ENCODE measurements at regions not wholly inside any gene's neighbourhood (a gene's known extent, or its start where the extent isn't known, plus 50 kb on each side); places are given as distances from the start of the nearest gene placed in this dataset.

DNA sequence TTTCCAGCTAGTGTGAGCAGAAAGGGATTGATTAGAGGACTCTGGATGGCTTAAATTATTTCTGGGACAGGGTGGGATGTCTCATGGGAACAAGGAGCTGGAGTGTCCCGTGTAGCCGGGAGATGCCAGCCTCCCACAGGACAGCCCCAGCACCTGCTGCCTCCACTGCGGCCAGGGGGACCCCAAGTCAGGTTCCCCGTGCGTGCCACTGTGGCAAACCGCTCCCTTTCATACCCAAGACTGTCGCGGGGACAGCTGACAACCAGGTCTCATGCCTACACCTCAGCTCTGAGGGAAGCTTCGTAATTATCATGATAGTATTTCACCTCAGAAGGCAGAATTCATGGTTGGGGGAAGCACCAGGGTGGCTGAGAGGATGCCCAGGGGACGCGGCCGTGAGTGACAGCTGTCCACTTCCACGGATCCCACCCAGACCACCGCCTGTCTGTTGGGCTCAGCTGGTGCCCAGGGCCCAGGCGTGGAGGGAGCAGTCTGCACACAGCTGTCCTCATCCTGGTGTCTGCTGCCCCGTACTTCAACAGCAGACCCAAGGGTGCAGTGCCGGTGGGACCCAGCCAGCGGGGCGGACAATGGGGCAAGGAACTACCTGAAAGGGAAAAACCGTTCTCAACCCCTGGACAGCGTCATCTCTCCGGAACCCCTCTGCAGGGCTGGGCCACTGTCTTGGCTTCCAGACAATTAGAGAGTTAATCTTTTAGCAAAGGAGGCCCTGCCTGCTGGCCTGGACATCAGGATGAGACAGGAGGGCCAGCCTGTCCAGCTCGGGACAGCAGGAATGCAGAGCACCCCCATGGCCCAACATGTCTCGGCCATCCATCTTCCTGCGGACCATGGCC is 166.9 kb downstream of the OLFM1 start:
- no peak for DNase-seq (ENCODE audit: low spot score)

DNA sequence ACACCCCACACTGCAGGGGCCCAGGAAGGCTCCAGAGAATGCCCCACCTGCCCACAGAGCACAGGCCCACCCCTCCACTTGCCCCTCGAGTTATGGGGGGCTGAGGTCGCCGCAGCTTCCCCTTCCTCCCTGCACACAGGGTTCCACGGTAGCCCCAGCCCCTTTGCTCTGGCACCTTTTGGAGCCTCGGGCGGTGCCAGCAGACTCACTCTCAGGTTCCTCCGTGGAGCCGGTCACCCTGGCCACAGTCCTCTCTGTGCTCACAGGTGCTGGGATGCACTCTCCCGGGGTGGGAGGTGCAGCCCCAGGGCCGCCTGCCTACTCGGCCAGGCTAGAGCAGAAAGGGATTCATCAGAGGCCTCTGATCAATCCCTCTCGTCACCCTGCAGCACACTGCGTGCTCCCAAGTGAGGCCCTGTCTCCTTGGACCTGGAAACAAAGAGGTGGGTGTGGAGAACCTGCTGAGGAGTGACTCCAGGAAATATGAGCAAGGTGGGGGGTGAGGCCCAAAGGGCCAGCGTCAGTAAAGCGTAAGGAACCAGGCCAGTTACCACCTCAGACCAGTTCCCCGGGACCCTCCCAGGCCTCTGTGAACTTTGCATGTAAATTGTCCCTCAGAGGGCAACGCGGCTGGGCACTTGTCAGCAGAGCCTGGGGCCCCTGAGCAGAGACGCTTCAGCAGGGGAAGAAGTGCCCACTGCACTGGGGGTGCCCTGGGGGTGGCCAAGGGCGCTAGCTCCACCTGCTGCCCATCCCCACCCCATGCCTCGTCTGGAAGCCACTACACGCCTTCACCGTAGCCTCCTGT is 167.8 kb downstream of the OLFM1 start:
- DNase-seq (ENCODE audit: low spot score), result no peak

DNA sequence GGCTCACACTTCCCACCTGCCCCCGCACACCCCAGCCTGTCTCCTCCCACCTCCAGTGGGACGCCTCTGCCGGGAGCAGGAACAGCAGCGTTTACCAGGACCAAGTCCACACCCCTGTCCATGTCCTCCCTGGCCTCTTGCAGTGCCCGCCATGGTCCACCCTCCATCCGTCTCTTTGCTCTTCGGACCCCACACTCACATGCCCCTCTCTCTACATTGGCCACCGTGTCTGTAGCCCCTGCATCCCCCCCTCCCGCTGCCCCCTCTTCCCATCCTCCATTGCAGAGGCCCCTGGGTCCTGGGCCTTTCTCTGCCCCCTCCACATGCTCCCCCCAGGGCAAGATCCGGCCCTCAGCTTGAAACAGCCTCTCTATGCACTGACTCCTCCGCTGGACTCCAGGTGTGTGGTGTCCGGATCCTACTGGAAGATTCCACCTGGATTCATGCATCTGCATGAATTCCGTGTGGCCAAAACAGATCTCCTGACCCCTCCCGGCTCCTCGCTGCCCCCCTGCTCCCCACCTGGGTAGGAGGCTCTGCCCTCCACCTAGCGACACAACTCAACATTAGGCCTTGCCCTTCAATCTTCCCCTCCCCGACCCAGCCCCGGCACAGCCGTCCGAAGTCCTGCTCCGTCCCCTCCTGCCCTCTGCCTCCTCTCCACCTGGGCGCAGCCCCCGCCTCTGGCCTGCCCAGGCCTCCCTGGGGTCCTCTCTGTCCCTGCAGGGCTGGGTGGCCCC is 168.5 kb downstream of the OLFM1 start:
- no peak for DNase-seq (ENCODE audit: low spot score)

GRCh38 chr9:135256581-135257354 is 169.3 kb downstream of the OLFM1 start:
- no peak for DNase-seq (ENCODE audit: low spot score)

GRCh38 chr9:135258461-135258860 is 171.0 kb downstream of the OLFM1 start:
- no peak for DNase-seq (ENCODE audit: low spot score)

DNA sequence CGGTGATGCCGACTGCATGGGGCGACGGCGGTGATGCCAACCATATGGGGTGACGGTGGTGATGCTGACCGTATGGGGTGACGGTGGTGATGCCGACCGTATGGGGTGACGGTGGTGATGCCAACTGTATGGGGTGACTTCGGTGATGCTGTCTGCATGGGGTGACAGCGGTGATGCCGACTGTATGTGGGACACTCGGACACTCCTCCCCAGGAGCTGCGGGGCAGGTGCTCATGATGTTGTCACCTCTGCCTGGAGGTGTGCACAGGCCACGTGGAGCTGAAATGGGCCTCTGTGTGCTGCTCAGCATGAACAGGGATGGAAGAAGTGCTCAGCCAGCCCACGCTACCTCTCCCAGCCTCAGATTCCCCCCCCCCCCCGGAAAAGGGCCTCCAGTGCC is 171.8 kb downstream of the OLFM1 start:
- no peak for DNase-seq (ENCODE audit: low spot score)

DNA sequence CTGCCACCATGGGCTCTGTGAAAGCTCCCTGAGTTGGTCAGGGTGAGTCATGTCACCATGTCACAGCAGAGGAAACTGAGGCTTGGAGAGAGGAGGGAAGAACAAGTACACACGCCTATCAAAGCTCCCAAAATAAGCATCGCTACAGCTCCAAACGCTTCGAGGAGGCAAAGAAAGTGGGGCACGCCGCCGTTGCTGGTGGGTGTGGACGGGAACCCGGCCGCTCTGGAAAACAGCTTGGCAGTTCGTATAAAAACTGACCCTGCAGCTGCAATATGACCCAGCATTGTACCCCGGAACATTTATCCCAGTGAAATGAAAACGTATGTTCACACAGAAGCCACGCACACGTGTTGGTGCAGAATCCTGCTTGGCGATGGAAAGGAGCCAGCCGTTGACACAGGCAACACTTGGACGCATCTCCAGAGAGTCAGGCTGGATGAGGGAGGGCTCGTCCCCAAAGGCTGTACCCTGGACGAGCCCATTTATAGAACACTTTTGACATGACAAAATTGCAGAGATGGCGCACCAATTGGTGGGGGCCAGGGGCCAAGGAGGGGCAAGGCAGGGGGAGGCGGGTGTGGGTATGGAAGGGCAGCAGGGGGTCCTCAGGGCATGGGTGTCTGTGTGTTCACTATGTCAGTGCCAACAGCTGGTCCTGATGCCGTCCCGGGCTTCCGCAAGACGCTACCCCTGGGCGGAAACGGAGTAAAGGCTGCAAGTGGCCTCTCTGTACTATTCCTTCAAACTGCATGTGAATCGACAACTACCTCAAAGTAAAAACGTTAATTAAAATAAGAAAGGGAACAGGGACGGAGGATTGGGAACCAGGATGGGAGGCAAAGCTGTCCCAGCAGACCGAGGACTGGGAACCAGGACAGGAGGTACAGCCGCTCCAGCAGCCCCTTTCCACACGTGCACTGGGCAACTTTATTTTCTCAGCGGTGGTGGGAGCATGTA is 173.0 kb downstream of the OLFM1 start:
- DNase-seq (ENCODE audit: low spot score), result no peak

- DNase-seq (ENCODE audit: low spot score), result no peak
Observed at GRCh38 chr9:135262248-135262647, 174.8 kb downstream of the OLFM1 start.

- no peak for DNase-seq (ENCODE audit: low spot score)
Observed at GRCh38 chr9:135263511-135263910, 176.0 kb downstream of the OLFM1 start.

DNA sequence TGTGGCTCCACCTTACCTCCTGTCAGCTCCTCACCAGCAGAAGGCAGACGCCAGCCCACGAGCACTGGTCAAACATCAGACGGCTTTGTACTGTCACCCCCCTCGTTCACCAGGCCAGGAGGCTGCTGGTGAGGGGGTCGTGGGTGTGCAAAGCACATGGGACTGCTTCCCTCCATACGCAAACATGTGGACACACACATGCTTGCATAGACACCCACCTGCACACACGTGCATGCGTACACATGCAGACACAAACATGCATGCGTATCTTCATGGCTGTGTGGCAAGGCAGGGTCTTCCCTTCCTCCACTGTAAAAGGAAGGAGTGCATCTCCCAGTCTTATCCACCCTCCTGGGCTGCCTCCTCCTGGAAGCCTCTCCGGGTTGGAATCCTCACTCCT is 178.5 kb downstream of the OLFM1 start:
- no peak for DNase-seq (ENCODE audit: low spot score)

- DNase-seq (ENCODE audit: low spot score), result no peak
Observed at GRCh38 chr9:135267191-135267809, 179.8 kb downstream of the OLFM1 start.

GRCh38 chr9:135268031-135268430 is 180.6 kb downstream of the OLFM1 start:
- DNase-seq (ENCODE audit: low spot score), result no peak

GRCh38 chr9:135268981-135269380 is 181.5 kb downstream of the OLFM1 start:
- DNase-seq (ENCODE audit: low spot score), result no peak

- no peak for DNase-seq (ENCODE audit: low spot score)
Observed at GRCh38 chr9:135269912-135270830, 182.7 kb downstream of the OLFM1 start.

- no peak for DNase-seq (ENCODE audit: low spot score)
Observed at GRCh38 chr9:135271425-135271824, 184.0 kb downstream of the OLFM1 start.

DNA sequence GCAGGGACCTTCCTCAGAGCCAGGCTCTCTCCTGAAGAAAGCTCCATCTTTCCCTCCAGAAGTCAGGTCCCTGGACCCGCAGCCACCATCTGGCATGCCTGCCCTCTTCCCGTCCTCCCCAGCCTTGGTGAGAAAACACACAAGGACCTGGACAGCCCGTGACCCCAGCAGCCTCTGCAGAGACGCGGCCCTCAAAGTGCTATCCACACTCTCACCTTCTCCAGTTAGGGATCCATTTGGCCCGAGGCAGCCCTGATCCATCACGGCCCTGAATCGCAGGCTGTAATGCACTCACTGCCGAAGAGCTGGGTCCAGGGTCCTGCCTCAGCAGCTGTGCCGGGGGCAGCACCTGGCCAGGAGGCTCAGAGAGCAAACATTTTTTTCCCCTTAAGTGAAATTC is 185.1 kb downstream of the OLFM1 start:
- no peak for DNase-seq (ENCODE audit: low spot score)

- no peak for DNase-seq (ENCODE audit: low spot score)
Observed at GRCh38 chr9:135273008-135273407, 185.5 kb downstream of the OLFM1 start.

DNA sequence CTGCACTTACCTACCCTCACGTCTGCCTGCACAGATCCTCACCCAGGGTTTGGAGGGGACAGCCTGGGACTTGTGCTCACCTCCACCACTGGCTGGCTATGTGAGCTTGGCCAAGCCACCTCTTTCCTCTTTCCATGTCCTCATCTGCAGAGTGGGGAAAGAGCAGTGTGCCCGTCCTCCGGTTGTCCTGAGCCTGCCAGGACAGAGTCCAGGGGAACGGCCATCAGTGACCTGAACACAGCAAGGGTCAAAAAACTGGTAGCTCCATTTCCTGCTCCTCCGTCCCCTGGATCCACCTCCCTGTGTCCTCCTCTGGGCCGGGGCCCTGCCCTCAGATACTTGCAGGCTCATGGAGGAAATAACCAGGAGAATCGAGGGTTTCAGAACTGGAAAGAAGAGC is 187.7 kb downstream of the OLFM1 start:
- no peak for DNase-seq (ENCODE audit: low spot score)
